ENCODE measurements at regions not wholly inside any gene's neighbourhood (a gene's known extent, or its start where the extent isn't known, plus 50 kb on each side); places are given as distances from the start of the nearest gene placed in this dataset.

- H3K9me3 ChIP-seq (ENCODE audit: control insufficient read depth, low read length, poor library complexity, severe bottlenecking) = no peaks in the 10 kb centered on the region
- H3K4me1 Mint-ChIP-seq = no peaks in the 10 kb centered on the region
- H3K27me3 Mint-ChIP-seq = no peaks in the 10 kb centered on the region
- H3K27ac Mint-ChIP-seq = no peak overlapping the region
- H3K36me3 Mint-ChIP-seq (ENCODE audit: low read depth) = no peaks in the 10 kb centered on the region
- ATAC-seq (no peak), DNase-seq (no peak)
- H3K4me3 Mint-ChIP-seq = no peak overlapping the region
These were observed 190.1 kb downstream of the ZIC4 start for GRCh38 chr3:147216143-147216673.

- Mint-ChIP-seq H3K4me1 (no peaks in the 10 kb centered on the region), H3K36me3 (ENCODE audit: low read depth) (no peaks in the 10 kb centered on the region), H3K4me3 (no peak overlapping the region), H3K27ac (no peak overlapping the region), H3K27me3 (no peaks in the 10 kb centered on the region)
- no peaks in the 10 kb centered on the region for H3K9me3 ChIP-seq (ENCODE audit: control insufficient read depth, low read length, poor library complexity, severe bottlenecking)
- no peak for ATAC-seq
- DNase-seq = no peak
These were observed 190.7 kb downstream of the ZIC4 start for GRCh38 chr3:147215660-147216059.

- DNase-seq = no peak
- H3K36me3 Mint-ChIP-seq (ENCODE audit: low read depth) = no peaks in the 10 kb centered on the region
- H3K27me3 Mint-ChIP-seq = no peaks in the 10 kb centered on the region
- no peak overlapping the region for H3K4me3 Mint-ChIP-seq
- H3K9me3 ChIP-seq (ENCODE audit: control insufficient read depth, low read length, poor library complexity, severe bottlenecking) = no peaks in the 10 kb centered on the region
- H3K4me1 Mint-ChIP-seq = no peaks in the 10 kb centered on the region
- no peak overlapping the region for H3K27ac Mint-ChIP-seq
- ATAC-seq = no peak
These were observed 192.7 kb downstream of the ZIC4 start for GRCh38 chr3:147213633-147214032.

GRCh38 chr3:147210676-147211075, 195.7 kb downstream of the ZIC4 start:
- no peaks in the 10 kb centered on the region for H3K27me3 Mint-ChIP-seq

GRCh38 chr3:147201086-147201485, 205.3 kb downstream of the ZIC4 start:
- no peak overlapping the region for H3K4me3 Mint-ChIP-seq
- no peak overlapping the region for H3K27ac Mint-ChIP-seq
- no peaks in the 10 kb centered on the region for H3K36me3 Mint-ChIP-seq (ENCODE audit: low read depth)
- no peaks in the 10 kb centered on the region for H3K4me1 Mint-ChIP-seq
- H3K9me3 ChIP-seq (ENCODE audit: control insufficient read depth, low read length, poor library complexity, severe bottlenecking) = no peaks in the 10 kb centered on the region
- no peaks in the 10 kb centered on the region for H3K27me3 Mint-ChIP-seq
- DNase-seq (no peak), ATAC-seq (no peak)

More at GRCh38 chr3:147210676-147211075, 195.7 kb downstream of the ZIC4 start:
- DNase-seq = no peak
- H3K4me3 Mint-ChIP-seq = no peak overlapping the region
- ATAC-seq = no peak
- H3K9me3 ChIP-seq (ENCODE audit: control insufficient read depth, low read length, poor library complexity, severe bottlenecking) = no peaks in the 10 kb centered on the region
- H3K4me1 Mint-ChIP-seq = no peaks in the 10 kb centered on the region
- no peak overlapping the region for H3K27ac Mint-ChIP-seq
- H3K36me3 Mint-ChIP-seq (ENCODE audit: low read depth) = no peaks in the 10 kb centered on the region

- no peaks in the 10 kb centered on the region for H3K4me1 Mint-ChIP-seq
These were observed 205.8 kb downstream of the ZIC4 start for GRCh38 chr3:147200545-147200944.

GRCh38 chr3:147197739-147198138, 208.6 kb downstream of the ZIC4 start:
- H3K27ac Mint-ChIP-seq = no peak overlapping the region
- no peak overlapping the region for H3K4me3 Mint-ChIP-seq
- no peaks in the 10 kb centered on the region for H3K4me1 Mint-ChIP-seq
- ATAC-seq = no peak
- no peaks in the 10 kb centered on the region for H3K36me3 Mint-ChIP-seq (ENCODE audit: low read depth)
- no peaks in the 10 kb centered on the region for H3K9me3 ChIP-seq (ENCODE audit: control insufficient read depth, low read length, poor library complexity, severe bottlenecking)
- no peak for DNase-seq
- no peaks in the 10 kb centered on the region for H3K27me3 Mint-ChIP-seq

More at GRCh38 chr3:147200545-147200944, 205.8 kb downstream of the ZIC4 start:
- DNase-seq (no peak), ATAC-seq (no peak)
- no peak overlapping the region for H3K4me3 Mint-ChIP-seq
- no peaks in the 10 kb centered on the region for H3K27me3 Mint-ChIP-seq
- no peaks in the 10 kb centered on the region for H3K36me3 Mint-ChIP-seq (ENCODE audit: low read depth)
- no peaks in the 10 kb centered on the region for H3K9me3 ChIP-seq (ENCODE audit: control insufficient read depth, low read length, poor library complexity, severe bottlenecking)
- no peak overlapping the region for H3K27ac Mint-ChIP-seq

GRCh38 chr3:147195887-147196286, 210.5 kb downstream of the ZIC4 start:
- DNase-seq = no peak
- Mint-ChIP-seq H3K27me3 (no peaks in the 10 kb centered on the region), H3K27ac (no peak overlapping the region)

GRCh38 chr3:147191795-147192385, 214.5 kb downstream of the ZIC4 start:
- no peak for DNase-seq
- H3K27ac Mint-ChIP-seq = no peak overlapping the region
- no peaks in the 10 kb centered on the region for H3K9me3 ChIP-seq (ENCODE audit: control insufficient read depth, low read length, poor library complexity, severe bottlenecking)
- no peaks in the 10 kb centered on the region for H3K36me3 Mint-ChIP-seq (ENCODE audit: low read depth)
- no peaks in the 10 kb centered on the region for H3K27me3 Mint-ChIP-seq
- no peak overlapping the region for H3K4me3 Mint-ChIP-seq
- ATAC-seq = no peak
- H3K4me1 Mint-ChIP-seq = no peaks in the 10 kb centered on the region

More at GRCh38 chr3:147195887-147196286, 210.5 kb downstream of the ZIC4 start:
- no peaks in the 10 kb centered on the region for H3K36me3 Mint-ChIP-seq (ENCODE audit: low read depth)
- no peaks in the 10 kb centered on the region for H3K9me3 ChIP-seq (ENCODE audit: control insufficient read depth, low read length, poor library complexity, severe bottlenecking)
- ATAC-seq = no peak
- no peaks in the 10 kb centered on the region for H3K4me1 Mint-ChIP-seq
- H3K4me3 Mint-ChIP-seq = no peak overlapping the region

- DNase-seq (no peak), ATAC-seq (no peak)
- Mint-ChIP-seq H3K27ac (no peak overlapping the region), H3K36me3 (ENCODE audit: low read depth) (no peaks in the 10 kb centered on the region), H3K4me3 (no peak overlapping the region), H3K4me1 (no peaks in the 10 kb centered on the region), H3K27me3 (no peaks in the 10 kb centered on the region)
- no peaks in the 10 kb centered on the region for H3K9me3 ChIP-seq (ENCODE audit: control insufficient read depth, low read length, poor library complexity, severe bottlenecking)
These were observed 217.3 kb downstream of the ZIC4 start for GRCh38 chr3:147189016-147189415.

GRCh38 chr3:147187687-147188086, 218.7 kb downstream of the ZIC4 start:
- H3K36me3 Mint-ChIP-seq (ENCODE audit: low read depth) = no peaks in the 10 kb centered on the region
- H3K9me3 ChIP-seq (ENCODE audit: control insufficient read depth, low read length, poor library complexity, severe bottlenecking) = no peaks in the 10 kb centered on the region
- H3K4me1 Mint-ChIP-seq = no peaks in the 10 kb centered on the region
- H3K27me3 Mint-ChIP-seq = no peaks in the 10 kb centered on the region
- H3K4me3 Mint-ChIP-seq = no peak overlapping the region
- ATAC-seq (no peak), DNase-seq (no peak)
- no peak overlapping the region for H3K27ac Mint-ChIP-seq

GRCh38 chr3:147185781-147186180, 220.6 kb downstream of the ZIC4 start:
- H3K4me3 Mint-ChIP-seq = no peak overlapping the region
- no peaks in the 10 kb centered on the region for H3K4me1 Mint-ChIP-seq
- no peaks in the 10 kb centered on the region for H3K27me3 Mint-ChIP-seq
- H3K9me3 ChIP-seq (ENCODE audit: control insufficient read depth, low read length, poor library complexity, severe bottlenecking) = no peaks in the 10 kb centered on the region
- DNase-seq (no peak), ATAC-seq (no peak)
- no peaks in the 10 kb centered on the region for H3K36me3 Mint-ChIP-seq (ENCODE audit: low read depth)
- H3K27ac Mint-ChIP-seq = no peak overlapping the region

GRCh38 chr3:147184794-147185193, 221.5 kb downstream of the ZIC4 start:
- Mint-ChIP-seq H3K36me3 (ENCODE audit: low read depth) (no peaks in the 10 kb centered on the region), H3K4me3 (no peak overlapping the region)
- no peaks in the 10 kb centered on the region for H3K9me3 ChIP-seq (ENCODE audit: control insufficient read depth, low read length, poor library complexity, severe bottlenecking)

GRCh38 chr3:147173257-147173656, 233.1 kb downstream of the ZIC4 start:
- ATAC-seq = no peak
- Mint-ChIP-seq H3K27me3 (no peaks in the 10 kb centered on the region), H3K36me3 (ENCODE audit: low read depth) (no peaks in the 10 kb centered on the region), H3K27ac (no peak overlapping the region), H3K4me3 (no peak overlapping the region), H3K4me1 (no peaks in the 10 kb centered on the region)
- no peaks in the 10 kb centered on the region for H3K9me3 ChIP-seq (ENCODE audit: control insufficient read depth, low read length, poor library complexity, severe bottlenecking)
- no peak for DNase-seq

More at GRCh38 chr3:147184794-147185193, 221.5 kb downstream of the ZIC4 start:
- Mint-ChIP-seq H3K27ac (no peak overlapping the region), H3K27me3 (no peaks in the 10 kb centered on the region), H3K4me1 (no peaks in the 10 kb centered on the region)
- DNase-seq = no peak
- ATAC-seq = no peak
